K562 (cell line): ENCODE measurements at regions not wholly inside any gene's neighbourhood (a gene's known extent, or its start where the extent isn't known, plus 50 kb on each side); places are given as distances from the start of the nearest gene placed in this dataset.
A peak's percentile ranks its signal among the peaks of the same experiment; 100 is the strongest.

Experiments
- ATF7 ChIP-seq: fragments of 450-650 bp; IDR thresholded peaks from 2 replicates; pipeline ENCODE4 v1.7.1; 2014; ENCODE audit warnings: mild to moderate bottlenecking, moderate library complexity
- COPS2 ChIP-seq: fragments of 450-650 bp; conservative IDR thresholded peaks from 2 replicates; pipeline ENCODE4 v1.6.1; 2016; ENCODE audit warnings: mild to moderate bottlenecking, moderate library complexity
- EGR1 ChIP-seq: fragments of 450-650 bp; conservative IDR thresholded peaks from 2 replicates; pipeline ENCODE4 v1.6.1; 2017; ENCODE audit warnings: mild to moderate bottlenecking
- EP300 ChIP-seq: IDR thresholded peaks from 2 replicates; pipeline ENCODE4 v1.6.1; 2012; ENCODE audit warnings: low read length, improper control_type of control experiment
- GABPA ChIP-seq: fragments of 200-800 bp; sonication (Bioruptor generic); conservative IDR thresholded peaks from 2 replicates; pipeline ENCODE4 v1.6.1; 2016; ENCODE audit warnings: low read depth, missing genetic modification characterization, missing compliant biosample characterization
- GTF2A2 ChIP-seq: IDR thresholded peaks from 2 replicates; pipeline ENCODE4 v1.6.1; 2016; ENCODE audit warnings: mild to moderate bottlenecking, missing genetic modification characterization, missing compliant biosample characterization
- HDGF ChIP-seq: fragments of 450-650 bp; IDR thresholded peaks from 2 replicates; pipeline ENCODE4 v1.6.1; 2016
- HIVEP1 ChIP-seq: fragments of 250-450 bp; sonication (Bioruptor Pico); IDR thresholded peaks from 2 replicates; pipeline ENCODE4 v1.4.0; 2020; ENCODE audit warnings: mild to moderate bottlenecking
- HSF4 ChIP-seq: fragments of 250-450 bp; sonication (Bioruptor Pico); IDR thresholded peaks from 2 replicates; pipeline ENCODE4 v2.1.2; 2022; ENCODE audit warnings: mild to moderate bottlenecking, moderate library complexity, borderline replicate concordance
- MCM5 ChIP-seq: fragments of 450-650 bp; IDR thresholded peaks from 2 replicates; pipeline ENCODE4 v1.6.1; 2016; ENCODE audit warnings: low read depth
- NCOA6 ChIP-seq: fragments of 450-650 bp; IDR thresholded peaks from 2 replicates; pipeline ENCODE4 v1.6.1; 2017; ENCODE audit warnings: mild to moderate bottlenecking
- NCOR1 ChIP-seq: fragments of 450-650 bp; IDR thresholded peaks from 2 replicates; pipeline ENCODE4 v1.6.1; 2016; ENCODE audit warnings: mild to moderate bottlenecking, moderate library complexity
- NFATC3 ChIP-seq: fragments of 450-650 bp; IDR thresholded peaks from 2 replicates; pipeline ENCODE4 v1.6.1; 2017; ENCODE audit warnings: mild to moderate bottlenecking
- NR4A1 ChIP-seq, 2 experiments: fragments of 250-450 bp in 1 of 2; fragments of 450-650 bp in 1 of 2; sonication (Bioruptor Pico) in 1 of 2; IDR thresholded peaks; 2 replicates each; pipeline versions ENCODE4 v1.4.0 to v1.6.1; 2016 to 2020; ENCODE audit warnings: mild to moderate bottlenecking in 2 of 2, missing compliant biosample characterization in 1 of 2, missing genetic modification characterization in 1 of 2, moderate library complexity in 1 of 2
- SLC30A9 ChIP-seq: fragments of 250-450 bp; sonication (Bioruptor Pico); IDR thresholded peaks from 2 replicates; pipeline ENCODE4 v1.8.0; 2022; ENCODE audit warnings: mild to moderate bottlenecking, moderate library complexity
- STAT5B ChIP-seq: fragments of 250-450 bp; sonication (Bioruptor Pico); IDR thresholded peaks from 2 replicates; pipeline ENCODE4 v1.8.0; 2021; ENCODE audit warnings: mild to moderate bottlenecking, inconsistent platforms
- TAF15 ChIP-seq: fragments of 200-400 bp; formaldehyde crosslinking; IDR thresholded peaks from 2 replicates; pipeline ENCODE4 v1.6.1; 2017; ENCODE audit warnings: mild to moderate bottlenecking, low read depth, low read length, moderate library complexity
- TBL1XR1 ChIP-seq, 2 experiments: IDR thresholded peaks; 2 replicates each; pipeline ENCODE4 v1.6.1; 2012; ENCODE audit warnings: improper control_type of control experiment in 2 of 2, low read length in 2 of 2, mild to moderate bottlenecking in 1 of 2
- ZNF12 ChIP-seq: sonication (generic); formaldehyde crosslinking; IDR thresholded peaks from 2 replicates; pipeline ENCODE4 v1.4.0; 2020; ENCODE audit warnings: mild to moderate bottlenecking, missing genetic modification reagents
- ZNF239 ChIP-seq: fragments of 250-450 bp; sonication (Bioruptor Pico); IDR thresholded peaks from 2 replicates; pipeline ENCODE4 v1.4.0; 2020; ENCODE audit warnings: mild to moderate bottlenecking
- ZNF583 ChIP-seq: fragments of 250-450 bp; sonication (Bioruptor Pico); IDR thresholded peaks from 2 replicates; pipeline ENCODE4 v1.4.0; 2020
- ZNF584 ChIP-seq: fragments of 200-800 bp; sonication (Bioruptor generic); IDR thresholded peaks from 2 replicates; pipeline ENCODE4 v1.6.1; 2016; ENCODE audit warnings: low read depth, mild to moderate bottlenecking, missing genetic modification characterization, missing compliant biosample characterization
- TF ChIP-seq, protein P1 (sequence below): sonication (generic); formaldehyde crosslinking; IDR thresholded peaks from 2 replicates; pipeline ENCODE4 v1.8.1; 2023; ENCODE audit warnings: mild to moderate bottlenecking, missing genetic modification reagents
- TF ChIP-seq, protein P2 (sequence below): sonication (generic); formaldehyde crosslinking; IDR thresholded peaks from 2 replicates; pipeline ENCODE4 v1.8.0; 2022; ENCODE audit warnings: mild to moderate bottlenecking, missing genetic modification reagents

DNA sequence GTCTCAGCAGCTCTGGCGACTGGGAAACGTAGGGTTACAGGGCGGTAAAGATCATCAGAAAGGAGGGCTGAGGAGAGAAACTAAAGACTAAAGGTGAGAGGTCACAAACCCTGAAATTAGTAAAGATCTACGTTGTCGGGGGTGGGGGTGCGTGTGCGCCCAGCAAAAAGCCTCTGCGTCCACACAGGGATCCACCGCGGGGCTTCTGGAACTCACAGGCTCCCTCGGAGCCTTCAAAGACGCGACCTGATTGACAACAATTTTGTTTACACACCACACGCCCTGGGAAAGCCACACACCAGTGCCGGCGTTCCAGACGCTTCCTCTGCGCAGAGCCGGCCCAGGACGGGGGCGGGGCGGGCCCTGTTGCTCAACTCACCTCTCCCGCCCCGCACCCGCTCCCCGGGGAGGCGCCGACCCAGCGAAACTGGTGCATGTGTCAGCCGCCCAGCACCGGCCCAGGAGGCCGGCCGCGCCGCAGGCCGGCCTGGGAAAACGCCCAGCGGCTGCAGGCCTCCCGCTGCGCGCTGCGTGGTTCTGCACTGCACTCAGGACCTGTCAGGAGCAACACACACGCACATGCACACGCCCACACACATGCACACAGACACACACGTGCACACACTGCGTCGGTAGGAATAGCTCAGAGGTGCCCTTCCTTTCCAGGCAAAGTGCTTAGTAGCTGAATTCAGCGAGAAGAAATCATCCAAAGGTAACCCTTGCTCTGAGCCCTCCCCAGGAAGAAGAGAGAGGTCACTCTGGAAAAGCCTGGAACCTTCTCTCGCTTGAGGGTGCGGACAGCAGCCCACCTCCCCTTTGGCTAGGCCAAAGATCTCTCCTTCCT is 57.2 kb upstream of the ARID1B start (continued):
- peak; percentile 66 for TF ChIP-seq NCOR1
- TF ChIP-seq EP300: peak; percentile 52
- TF ChIP-seq GTF2A2 (tag): no peak
- TF ChIP-seq GABPA (tag): 0 out of 2 replicates have a peak, but pooled peaks have one; percentile 36
- no peak for TF ChIP-seq ZNF583 (CRISPR knock-in tag)
- TF ChIP-seq EGR1: peak; percentile 91
- no peak for TF ChIP-seq NCOA6
- TF ChIP-seq NFATC3: no peak
- TF ChIP-seq NR4A1 (CRISPR knock-in tag; IDR thresholded peaks at IDR 0.05): peak; percentile 22; the same call in 1 of the 2 replicates
- TF ChIP-seq NR4A1 (tag; IDR thresholded peaks at IDR 0.05): 0 out of 2 replicates have a peak, but pooled peaks have one; percentile 64
- TF ChIP-seq TAF15: no peak
- TF ChIP-seq, protein P1, sequence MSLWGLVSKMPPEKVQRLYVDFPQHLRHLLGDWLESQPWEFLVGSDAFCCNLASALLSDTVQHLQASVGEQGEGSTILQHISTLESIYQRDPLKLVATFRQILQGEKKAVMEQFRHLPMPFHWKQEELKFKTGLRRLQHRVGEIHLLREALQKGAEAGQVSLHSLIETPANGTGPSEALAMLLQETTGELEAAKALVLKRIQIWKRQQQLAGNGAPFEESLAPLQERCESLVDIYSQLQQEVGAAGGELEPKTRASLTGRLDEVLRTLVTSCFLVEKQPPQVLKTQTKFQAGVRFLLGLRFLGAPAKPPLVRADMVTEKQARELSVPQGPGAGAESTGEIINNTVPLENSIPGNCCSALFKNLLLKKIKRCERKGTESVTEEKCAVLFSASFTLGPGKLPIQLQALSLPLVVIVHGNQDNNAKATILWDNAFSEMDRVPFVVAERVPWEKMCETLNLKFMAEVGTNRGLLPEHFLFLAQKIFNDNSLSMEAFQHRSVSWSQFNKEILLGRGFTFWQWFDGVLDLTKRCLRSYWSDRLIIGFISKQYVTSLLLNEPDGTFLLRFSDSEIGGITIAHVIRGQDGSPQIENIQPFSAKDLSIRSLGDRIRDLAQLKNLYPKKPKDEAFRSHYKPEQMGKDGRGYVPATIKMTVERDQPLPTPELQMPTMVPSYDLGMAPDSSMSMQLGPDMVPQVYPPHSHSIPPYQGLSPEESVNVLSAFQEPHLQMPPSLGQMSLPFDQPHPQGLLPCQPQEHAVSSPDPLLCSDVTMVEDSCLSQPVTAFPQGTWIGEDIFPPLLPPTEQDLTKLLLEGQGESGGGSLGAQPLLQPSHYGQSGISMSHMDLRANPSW (CRISPR knock-in tag): no peak
- TF ChIP-seq, protein P2, sequence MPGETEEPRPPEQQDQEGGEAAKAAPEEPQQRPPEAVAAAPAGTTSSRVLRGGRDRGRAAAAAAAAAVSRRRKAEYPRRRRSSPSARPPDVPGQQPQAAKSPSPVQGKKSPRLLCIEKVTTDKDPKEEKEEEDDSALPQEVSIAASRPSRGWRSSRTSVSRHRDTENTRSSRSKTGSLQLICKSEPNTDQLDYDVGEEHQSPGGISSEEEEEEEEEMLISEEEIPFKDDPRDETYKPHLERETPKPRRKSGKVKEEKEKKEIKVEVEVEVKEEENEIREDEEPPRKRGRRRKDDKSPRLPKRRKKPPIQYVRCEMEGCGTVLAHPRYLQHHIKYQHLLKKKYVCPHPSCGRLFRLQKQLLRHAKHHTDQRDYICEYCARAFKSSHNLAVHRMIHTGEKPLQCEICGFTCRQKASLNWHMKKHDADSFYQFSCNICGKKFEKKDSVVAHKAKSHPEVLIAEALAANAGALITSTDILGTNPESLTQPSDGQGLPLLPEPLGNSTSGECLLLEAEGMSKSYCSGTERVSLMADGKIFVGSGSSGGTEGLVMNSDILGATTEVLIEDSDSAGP (CRISPR knock-in tag): no peak
- TF ChIP-seq ATF7: peak; percentile 86
- TF ChIP-seq HSF4 (CRISPR knock-in tag): no peak
- no peak; the same call in 1 of the 2 replicates for TF ChIP-seq ZNF584 (CRISPR knock-in tag)
- no peak for TF ChIP-seq STAT5B (CRISPR knock-in tag)
- TF ChIP-seq SLC30A9: no peak
- no peak for TF ChIP-seq MCM5
- no peak for TF ChIP-seq HIVEP1 (CRISPR knock-in tag)
- no peak for TF ChIP-seq ZNF12 (CRISPR knock-in tag)
- TF ChIP-seq COPS2: no peak
- no peak for TF ChIP-seq ZNF239 (CRISPR knock-in tag)
- peak; percentile 46; the same call in 1 of the 2 replicates for TF ChIP-seq HDGF
- peak; percentile 43 to 64; a peak in 3 of 4 replicates for TF ChIP-seq TBL1XR1 (IDR thresholded peaks at IDR 0.05; ENCODE audit: low read length in 2 of 2)
